ENCODE measurements at regions not wholly inside any gene's neighbourhood (a gene's known extent, or its start where the extent isn't known, plus 50 kb on each side); places are given as distances from the start of the nearest gene placed in this dataset.

DNA sequence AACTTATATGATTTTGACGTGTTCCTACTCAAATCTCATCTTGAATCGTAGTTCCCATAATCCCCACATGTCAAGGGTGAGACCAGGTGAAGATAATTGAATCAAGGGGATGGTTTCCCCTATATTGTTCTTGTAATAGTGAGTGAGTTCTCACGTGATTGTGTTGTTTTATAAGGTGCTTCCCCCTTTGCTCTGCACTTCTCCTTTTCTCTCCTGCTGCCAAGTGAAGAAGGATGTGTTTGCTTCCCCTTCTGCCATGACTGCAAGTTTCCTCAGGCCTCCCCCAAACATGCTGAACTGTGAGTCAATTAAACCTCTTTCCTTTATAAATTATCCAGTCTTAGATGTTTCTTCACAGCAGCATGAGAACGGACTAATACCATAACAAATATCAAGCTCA lies 83.2 kb downstream of the MANEA start:
- no peaks in the 10 kb centered on the region for H3K9me2 ChIP-seq (ENCODE audit: insufficient read depth, low read length)
- no peak overlapping the region for H2AFZ ChIP-seq (ENCODE audit: low read depth, low read length)
- no peak overlapping the region for H3K27ac ChIP-seq (ENCODE audit: low read length)
- TF ChIP-seq, protein P1, sequence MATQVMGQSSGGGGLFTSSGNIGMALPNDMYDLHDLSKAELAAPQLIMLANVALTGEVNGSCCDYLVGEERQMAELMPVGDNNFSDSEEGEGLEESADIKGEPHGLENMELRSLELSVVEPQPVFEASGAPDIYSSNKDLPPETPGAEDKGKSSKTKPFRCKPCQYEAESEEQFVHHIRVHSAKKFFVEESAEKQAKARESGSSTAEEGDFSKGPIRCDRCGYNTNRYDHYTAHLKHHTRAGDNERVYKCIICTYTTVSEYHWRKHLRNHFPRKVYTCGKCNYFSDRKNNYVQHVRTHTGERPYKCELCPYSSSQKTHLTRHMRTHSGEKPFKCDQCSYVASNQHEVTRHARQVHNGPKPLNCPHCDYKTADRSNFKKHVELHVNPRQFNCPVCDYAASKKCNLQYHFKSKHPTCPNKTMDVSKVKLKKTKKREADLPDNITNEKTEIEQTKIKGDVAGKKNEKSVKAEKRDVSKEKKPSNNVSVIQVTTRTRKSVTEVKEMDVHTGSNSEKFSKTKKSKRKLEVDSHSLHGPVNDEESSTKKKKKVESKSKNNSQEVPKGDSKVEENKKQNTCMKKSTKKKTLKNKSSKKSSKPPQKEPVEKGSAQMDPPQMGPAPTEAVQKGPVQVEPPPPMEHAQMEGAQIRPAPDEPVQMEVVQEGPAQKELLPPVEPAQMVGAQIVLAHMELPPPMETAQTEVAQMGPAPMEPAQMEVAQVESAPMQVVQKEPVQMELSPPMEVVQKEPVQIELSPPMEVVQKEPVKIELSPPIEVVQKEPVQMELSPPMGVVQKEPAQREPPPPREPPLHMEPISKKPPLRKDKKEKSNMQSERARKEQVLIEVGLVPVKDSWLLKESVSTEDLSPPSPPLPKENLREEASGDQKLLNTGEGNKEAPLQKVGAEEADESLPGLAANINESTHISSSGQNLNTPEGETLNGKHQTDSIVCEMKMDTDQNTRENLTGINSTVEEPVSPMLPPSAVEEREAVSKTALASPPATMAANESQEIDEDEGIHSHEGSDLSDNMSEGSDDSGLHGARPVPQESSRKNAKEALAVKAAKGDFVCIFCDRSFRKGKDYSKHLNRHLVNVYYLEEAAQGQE (IDR thresholded peaks at IDR 0.05; ENCODE audit: borderline replicate concordance), result no peak
- no peak for TF ChIP-seq EZH2 (IDR thresholded peaks at IDR 0.05; ENCODE audit: borderline replicate concordance, insufficient read depth, low read length, poor library complexity, severe bottlenecking)
- TF ChIP-seq TAF1 (IDR thresholded peaks at IDR 0.05; ENCODE audit: low read depth), result no peak
- TF ChIP-seq MXI1 (conservative IDR thresholded peaks at IDR 0.05; ENCODE audit: poor library complexity, severe bottlenecking), result no peak
- no peak for TF ChIP-seq RAD21 (conservative IDR thresholded peaks at IDR 0.05)
- TF ChIP-seq POLR2AphosphoS5 (IDR thresholded peaks at IDR 0.05), result no peak
- TF ChIP-seq, protein P2, sequence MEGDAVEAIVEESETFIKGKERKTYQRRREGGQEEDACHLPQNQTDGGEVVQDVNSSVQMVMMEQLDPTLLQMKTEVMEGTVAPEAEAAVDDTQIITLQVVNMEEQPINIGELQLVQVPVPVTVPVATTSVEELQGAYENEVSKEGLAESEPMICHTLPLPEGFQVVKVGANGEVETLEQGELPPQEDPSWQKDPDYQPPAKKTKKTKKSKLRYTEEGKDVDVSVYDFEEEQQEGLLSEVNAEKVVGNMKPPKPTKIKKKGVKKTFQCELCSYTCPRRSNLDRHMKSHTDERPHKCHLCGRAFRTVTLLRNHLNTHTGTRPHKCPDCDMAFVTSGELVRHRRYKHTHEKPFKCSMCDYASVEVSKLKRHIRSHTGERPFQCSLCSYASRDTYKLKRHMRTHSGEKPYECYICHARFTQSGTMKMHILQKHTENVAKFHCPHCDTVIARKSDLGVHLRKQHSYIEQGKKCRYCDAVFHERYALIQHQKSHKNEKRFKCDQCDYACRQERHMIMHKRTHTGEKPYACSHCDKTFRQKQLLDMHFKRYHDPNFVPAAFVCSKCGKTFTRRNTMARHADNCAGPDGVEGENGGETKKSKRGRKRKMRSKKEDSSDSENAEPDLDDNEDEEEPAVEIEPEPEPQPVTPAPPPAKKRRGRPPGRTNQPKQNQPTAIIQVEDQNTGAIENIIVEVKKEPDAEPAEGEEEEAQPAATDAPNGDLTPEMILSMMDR (IDR thresholded peaks at IDR 0.05; ENCODE audit: poor library complexity, severe bottlenecking), result no peak
- no peak for TF ChIP-seq EP300 (conservative IDR thresholded peaks at IDR 0.05; ENCODE audit: poor library complexity, severe bottlenecking)
- H3K27me3 ChIP-seq (ENCODE audit: insufficient read depth, low read depth, low read length), result no peaks in the 10 kb centered on the region
- no peak overlapping the region for H3K4me3 ChIP-seq (ENCODE audit: low read length)
- no peaks in the 10 kb centered on the region for H3K79me2 ChIP-seq (replicated peaks; ENCODE audit: insufficient read depth, low read length)
- no peaks in the 10 kb centered on the region for H3K36me3 ChIP-seq (ENCODE audit: insufficient read depth, low read length)
- H3K9me3 ChIP-seq (ENCODE audit: low read length), result no peaks in the 10 kb centered on the region
- H3F3A ChIP-seq (ENCODE audit: insufficient read depth, low read length, poor library complexity, severe bottlenecking), result no peaks in the 10 kb centered on the region
- no peak overlapping the region for H3K4me2 ChIP-seq (ENCODE audit: low read length)
- H4K20me1 ChIP-seq (ENCODE audit: insufficient read depth), result no peaks in the 10 kb centered on the region
- H3K9ac ChIP-seq (ENCODE audit: low read length), result no peak overlapping the region

DNA sequence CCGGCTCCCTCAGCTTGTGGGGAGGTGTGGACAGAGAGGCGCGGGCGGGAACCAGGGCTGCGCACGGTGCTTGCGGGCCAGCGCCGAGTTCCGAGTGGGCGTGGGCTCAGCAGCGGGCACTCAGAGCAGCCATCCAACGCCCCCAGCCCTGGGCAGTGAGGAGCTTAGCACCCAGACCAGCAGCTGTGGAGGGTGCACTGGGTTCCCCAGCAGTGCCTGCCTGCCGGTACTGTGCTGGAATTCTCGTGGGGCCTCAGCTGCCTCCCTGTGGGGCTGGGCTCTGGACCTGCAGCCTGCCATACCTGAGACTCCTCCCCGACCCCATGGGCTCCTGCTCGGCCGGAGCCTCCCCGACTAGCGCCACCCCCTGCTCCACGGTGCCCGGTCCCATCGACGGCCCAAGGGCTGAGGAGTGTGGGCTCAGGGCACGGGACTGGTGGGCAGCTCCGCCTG lies 92.7 kb downstream of the MANEA start:
- H3K79me2 ChIP-seq (replicated peaks; ENCODE audit: insufficient read depth, low read length), result no peaks in the 10 kb centered on the region

More for the DNA sequence above, 92.7 kb downstream of the MANEA start:
- Histone ChIP-seq H4K20me1 (ENCODE audit: insufficient read depth) (no peaks in the 10 kb centered on the region), H3K9me2 (ENCODE audit: insufficient read depth, low read length) (no peaks in the 10 kb centered on the region), H3K4me2 (ENCODE audit: low read length) (no peak overlapping the region), H3K27me3 (ENCODE audit: insufficient read depth, low read depth, low read length) (no peaks in the 10 kb centered on the region), H2AFZ (ENCODE audit: low read depth, low read length) (no peak overlapping the region), H3K9me3 (ENCODE audit: low read length) (no peaks in the 10 kb centered on the region), H3K27ac (ENCODE audit: low read length) (no peak overlapping the region), H3F3A (ENCODE audit: insufficient read depth, low read length, poor library complexity, severe bottlenecking) (no peaks in the 10 kb centered on the region), H3K9ac (ENCODE audit: low read length) (no peak overlapping the region), H3K36me3 (ENCODE audit: insufficient read depth, low read length) (no peaks in the 10 kb centered on the region), H3K4me3 (ENCODE audit: low read length) (no peak overlapping the region)
- TF ChIP-seq SMC3 (conservative IDR thresholded peaks at IDR 0.05; ENCODE audit: poor library complexity) (no peak), EP300 (conservative IDR thresholded peaks at IDR 0.05; ENCODE audit: poor library complexity, severe bottlenecking) (no peak), MXI1 (conservative IDR thresholded peaks at IDR 0.05; ENCODE audit: poor library complexity, severe bottlenecking) (no peak), EZH2 (IDR thresholded peaks at IDR 0.05; ENCODE audit: borderline replicate concordance, insufficient read depth, low read length, poor library complexity, severe bottlenecking) (no peak)
- TF ChIP-seq, protein P2 (IDR thresholded peaks at IDR 0.05; ENCODE audit: poor library complexity, severe bottlenecking), result no peak
